ENCODE measurements at regions not wholly inside any gene's neighbourhood (a gene's known extent, or its start where the extent isn't known, plus 50 kb on each side); places are given as distances from the start of the nearest gene placed in this dataset.
"Not testable (repeated sequence)": the region's sequence is repeated elsewhere in the genome, so short reads cannot be mapped to it uniquely, and the experiment has no call there.

GRCh38 chr14:104305511-104306449 lies 167.4 kb downstream of the KIF26A start:
- no peaks in the 10 kb centered on the region for H3K36me3 ChIP-seq (ENCODE audit: control insufficient read depth in 2 of 2, insufficient read depth in 2 of 2, low read length in 2 of 2)
- no peak overlapping the region for H3K4me3 ChIP-seq (ENCODE audit: low read length in 2 of 2)
- H3K27me3 ChIP-seq (ENCODE audit: control insufficient read depth in 2 of 2, insufficient read depth in 2 of 2, low read length in 2 of 2) = no peaks in the 10 kb centered on the region
- H3K9me3 ChIP-seq (ENCODE audit: control insufficient read depth in 2 of 2, low read length in 2 of 2) = no peaks in the 10 kb centered on the region
- H3K4me1 ChIP-seq (ENCODE audit: control insufficient read depth in 2 of 2, insufficient read depth in 2 of 2, low read length in 2 of 2) = no peaks in the 10 kb centered on the region
- H3K27ac ChIP-seq (ENCODE audit: low read depth in 2 of 2, low read length in 2 of 2) = no peak overlapping the region
- H3K9ac ChIP-seq (ENCODE audit: low read depth in 1 of 2, low read length in 2 of 2) = no peak overlapping the region

GRCh38 chr14:104306450-104307040 lies 168.2 kb downstream of the KIF26A start:
- Histone ChIP-seq H3K4me3 (ENCODE audit: low read length in 2 of 2) (no peak overlapping the region), H3K9ac (ENCODE audit: low read depth in 1 of 2, low read length in 2 of 2) (no peak overlapping the region), H3K36me3 (ENCODE audit: control insufficient read depth in 2 of 2, insufficient read depth in 2 of 2, low read length in 2 of 2) (no peaks in the 10 kb centered on the region), H3K9me3 (ENCODE audit: control insufficient read depth in 2 of 2, low read length in 2 of 2) (no peaks in the 10 kb centered on the region), H3K27me3 (ENCODE audit: control insufficient read depth in 2 of 2, insufficient read depth in 2 of 2, low read length in 2 of 2) (no peaks in the 10 kb centered on the region), H3K27ac (ENCODE audit: low read depth in 2 of 2, low read length in 2 of 2) (no peak overlapping the region), H3K4me1 (ENCODE audit: control insufficient read depth in 2 of 2, insufficient read depth in 2 of 2, low read length in 2 of 2) (no peaks in the 10 kb centered on the region)

GRCh38 chr14:104307246-104307626 lies 168.8 kb downstream of the KIF26A start:
- Histone ChIP-seq H3K4me3 (ENCODE audit: low read length in 2 of 2) (no peak overlapping the region), H3K36me3 (ENCODE audit: control insufficient read depth in 2 of 2, insufficient read depth in 2 of 2, low read length in 2 of 2) (no peaks in the 10 kb centered on the region), H3K27ac (ENCODE audit: low read depth in 2 of 2, low read length in 2 of 2) (no peak overlapping the region), H3K27me3 (ENCODE audit: control insufficient read depth in 2 of 2, insufficient read depth in 2 of 2, low read length in 2 of 2) (no peaks in the 10 kb centered on the region), H3K9me3 (ENCODE audit: control insufficient read depth in 2 of 2, low read length in 2 of 2) (no peaks in the 10 kb centered on the region), H3K4me1 (ENCODE audit: control insufficient read depth in 2 of 2, insufficient read depth in 2 of 2, low read length in 2 of 2) (no peaks in the 10 kb centered on the region), H3K9ac (ENCODE audit: low read depth in 1 of 2, low read length in 2 of 2) (no peak overlapping the region)

- no peaks in the 10 kb centered on the region for H3K4me1 ChIP-seq (ENCODE audit: control insufficient read depth in 2 of 2, insufficient read depth in 2 of 2, low read length in 2 of 2)
These were observed 169.4 kb downstream of the KIF26A start for GRCh38 chr14:104307627-104308401.

GRCh38 chr14:104308534-104308933 lies 170.1 kb downstream of the KIF26A start:
- H3K27ac ChIP-seq (ENCODE audit: low read depth in 2 of 2, low read length in 2 of 2); H3K9me3 ChIP-seq (ENCODE audit: control insufficient read depth in 2 of 2, low read length in 2 of 2); H3K4me1 ChIP-seq (ENCODE audit: control insufficient read depth in 2 of 2, insufficient read depth in 2 of 2, low read length in 2 of 2); H3K4me3 ChIP-seq (ENCODE audit: low read length in 2 of 2); H3K36me3 ChIP-seq (ENCODE audit: control insufficient read depth in 2 of 2, insufficient read depth in 2 of 2, low read length in 2 of 2); H3K9ac ChIP-seq (ENCODE audit: low read depth in 1 of 2, low read length in 2 of 2); H3K27me3 ChIP-seq (ENCODE audit: control insufficient read depth in 2 of 2, insufficient read depth in 2 of 2, low read length in 2 of 2): not testable (repeated sequence)

More at GRCh38 chr14:104307627-104308401, 169.4 kb downstream of the KIF26A start:
- H3K9ac ChIP-seq (ENCODE audit: low read depth in 1 of 2, low read length in 2 of 2) = no peak overlapping the region
- H3K27me3 ChIP-seq (ENCODE audit: control insufficient read depth in 2 of 2, insufficient read depth in 2 of 2, low read length in 2 of 2) = no peaks in the 10 kb centered on the region
- H3K4me3 ChIP-seq (ENCODE audit: low read length in 2 of 2) = no peak overlapping the region
- H3K36me3 ChIP-seq (ENCODE audit: control insufficient read depth in 2 of 2, insufficient read depth in 2 of 2, low read length in 2 of 2) = no peaks in the 10 kb centered on the region
- H3K27ac ChIP-seq (ENCODE audit: low read depth in 2 of 2, low read length in 2 of 2) = no peak overlapping the region
- no peaks in the 10 kb centered on the region for H3K9me3 ChIP-seq (ENCODE audit: control insufficient read depth in 2 of 2, low read length in 2 of 2)

- no peaks in the 10 kb centered on the region for H3K9me3 ChIP-seq (ENCODE audit: control insufficient read depth in 2 of 2, low read length in 2 of 2)
- no peak overlapping the region for H3K9ac ChIP-seq (ENCODE audit: low read depth in 1 of 2, low read length in 2 of 2)
- H3K4me1 ChIP-seq (ENCODE audit: control insufficient read depth in 2 of 2, insufficient read depth in 2 of 2, low read length in 2 of 2) = no peaks in the 10 kb centered on the region
These were observed 171.4 kb downstream of the KIF26A start for GRCh38 chr14:104309657-104310369.

GRCh38 chr14:104311358-104311757 lies 173.0 kb downstream of the KIF26A start:
- no peak overlapping the region for H3K27ac ChIP-seq (ENCODE audit: low read depth in 2 of 2, low read length in 2 of 2)
- no peak overlapping the region for H3K4me3 ChIP-seq (ENCODE audit: low read length in 2 of 2)
- H3K27me3 ChIP-seq (ENCODE audit: control insufficient read depth in 2 of 2, insufficient read depth in 2 of 2, low read length in 2 of 2) = no peaks in the 10 kb centered on the region
- H3K9ac ChIP-seq (ENCODE audit: low read depth in 1 of 2, low read length in 2 of 2) = no peak overlapping the region
- H3K9me3 ChIP-seq (ENCODE audit: control insufficient read depth in 2 of 2, low read length in 2 of 2) = no peaks in the 10 kb centered on the region
- peaks cover 0 to 3% of the 10 kb centered on the region in 2 donors for H3K4me1 ChIP-seq (ENCODE audit: control insufficient read depth in 2 of 2, insufficient read depth in 2 of 2, low read length in 2 of 2)
- H3K36me3 ChIP-seq (ENCODE audit: control insufficient read depth in 2 of 2, insufficient read depth in 2 of 2, low read length in 2 of 2) = no peaks in the 10 kb centered on the region

More at GRCh38 chr14:104309657-104310369, 171.4 kb downstream of the KIF26A start:
- no peak overlapping the region for H3K27ac ChIP-seq (ENCODE audit: low read depth in 2 of 2, low read length in 2 of 2)
- H3K4me3 ChIP-seq (ENCODE audit: low read length in 2 of 2) = no peak overlapping the region
- no peaks in the 10 kb centered on the region for H3K36me3 ChIP-seq (ENCODE audit: control insufficient read depth in 2 of 2, insufficient read depth in 2 of 2, low read length in 2 of 2)
- no peaks in the 10 kb centered on the region for H3K27me3 ChIP-seq (ENCODE audit: control insufficient read depth in 2 of 2, insufficient read depth in 2 of 2, low read length in 2 of 2)

- no peak overlapping the region for H3K9ac ChIP-seq (ENCODE audit: low read depth in 1 of 2, low read length in 2 of 2)
- H3K36me3 ChIP-seq (ENCODE audit: control insufficient read depth in 2 of 2, insufficient read depth in 2 of 2, low read length in 2 of 2) = no peaks in the 10 kb centered on the region
- no peaks in the 10 kb centered on the region for H3K9me3 ChIP-seq (ENCODE audit: control insufficient read depth in 2 of 2, low read length in 2 of 2)
- H3K4me1 ChIP-seq (ENCODE audit: control insufficient read depth in 2 of 2, insufficient read depth in 2 of 2, low read length in 2 of 2) = peaks cover 0 to 7% of the 10 kb centered on the region in 2 donors
- no peak overlapping the region for H3K4me3 ChIP-seq (ENCODE audit: low read length in 2 of 2)
- no peaks in the 10 kb centered on the region for H3K27me3 ChIP-seq (ENCODE audit: control insufficient read depth in 2 of 2, insufficient read depth in 2 of 2, low read length in 2 of 2)
- no peak overlapping the region for H3K27ac ChIP-seq (ENCODE audit: low read depth in 2 of 2, low read length in 2 of 2)
These were observed 175.3 kb downstream of the KIF26A start for GRCh38 chr14:104313674-104314073.

GRCh38 chr14:104314251-104314941 lies 176.0 kb downstream of the KIF26A start:
- Histone ChIP-seq H3K4me3 (ENCODE audit: low read length in 2 of 2) (no peak overlapping the region), H3K9me3 (ENCODE audit: control insufficient read depth in 2 of 2, low read length in 2 of 2) (no peaks in the 10 kb centered on the region), H3K36me3 (ENCODE audit: control insufficient read depth in 2 of 2, insufficient read depth in 2 of 2, low read length in 2 of 2) (no peaks in the 10 kb centered on the region)

More at GRCh38 chr14:104314251-104314941, 176.0 kb downstream of the KIF26A start:
- Histone ChIP-seq H3K27me3 (ENCODE audit: control insufficient read depth in 2 of 2, insufficient read depth in 2 of 2, low read length in 2 of 2) (no peaks in the 10 kb centered on the region), H3K9ac (ENCODE audit: low read depth in 1 of 2, low read length in 2 of 2) (no peak overlapping the region), H3K27ac (ENCODE audit: low read depth in 2 of 2, low read length in 2 of 2) (no peak overlapping the region), H3K4me1 (ENCODE audit: control insufficient read depth in 2 of 2, insufficient read depth in 2 of 2, low read length in 2 of 2) (peaks cover 0 to 7% of the 10 kb centered on the region in 2 donors)
